ENCODE measurements at regions not wholly inside any gene's neighbourhood (a gene's known extent, or its start where the extent isn't known, plus 50 kb on each side); places are given as distances from the start of the nearest gene placed in this dataset.
"Not testable (repeated sequence)": the region's sequence is repeated elsewhere in the genome, so short reads cannot be mapped to it uniquely, and the experiment has no call there.

- DNase-seq (no peak), ATAC-seq (ENCODE audit: insufficient read depth, low FRiP score) (no peak)
- WGBS, 2 donors = 65 to 86% methylated on average over 1 of the region's 1 CpG
- H3K9me3 ChIP-seq (ENCODE audit: control insufficient read depth in 4 of 4, insufficient read depth in 3 of 4, low read length in 3 of 4) = no peaks in the 10 kb centered on the region
- H3K36me3 ChIP-seq (ENCODE audit: control insufficient read depth in 4 of 4, insufficient read depth in 4 of 4, low read length in 4 of 4) = no peaks in the 10 kb centered on the region
- no peaks in the 10 kb centered on the region for H3K4me1 ChIP-seq (ENCODE audit: control insufficient read depth in 5 of 5, insufficient read depth in 5 of 5, low read length in 5 of 5)
- H3K9ac ChIP-seq (ENCODE audit: insufficient read depth in 1 of 2, low read length in 2 of 2) = no peak overlapping the region
- no peak overlapping the region for H3K27ac ChIP-seq (ENCODE audit: low read depth in 1 of 2, low read length in 1 of 2)
- H3K27me3 ChIP-seq (ENCODE audit: control insufficient read depth in 3 of 3, insufficient read depth in 3 of 3, low read length in 2 of 3) = no peaks in the 10 kb centered on the region
- no peak overlapping the region for H3K4me3 ChIP-seq
- TF ChIP-seq CTCF (IDR thresholded peaks at IDR 0.05; ENCODE audit: control extremely low read depth, extremely low read depth) = no peak
Observed at GRCh38 chr2:160621748-160622147, 128.1 kb upstream of the RBMS1 start.

- peak; percentile 55 to 66 (median 64) for DNase-seq
- not testable (repeated sequence) for H3K27ac ChIP-seq (ENCODE audit: low read depth in 1 of 2, low read length in 1 of 2); H3K9ac ChIP-seq (ENCODE audit: insufficient read depth in 1 of 2, low read length in 2 of 2); H3K27me3 ChIP-seq (ENCODE audit: control insufficient read depth in 3 of 3, insufficient read depth in 3 of 3, low read length in 2 of 3); ATAC-seq (ENCODE audit: insufficient read depth, low FRiP score); H3K36me3 ChIP-seq (ENCODE audit: control insufficient read depth in 4 of 4, insufficient read depth in 4 of 4, low read length in 4 of 4); H3K9me3 ChIP-seq (ENCODE audit: control insufficient read depth in 4 of 4, insufficient read depth in 3 of 4, low read length in 3 of 4); H3K4me3 ChIP-seq
- 83 to 87% methylated on average over 13 of the region's 13 CpGs for WGBS, 2 donors
- peaks cover 0 to 31% (median 9%) of the 10 kb centered on the region in 5 donors for H3K4me1 ChIP-seq (ENCODE audit: control insufficient read depth in 5 of 5, insufficient read depth in 5 of 5, low read length in 5 of 5)
Observed at GRCh38 chr2:160628020-160628637, 134.5 kb upstream of the RBMS1 start.

- TF ChIP-seq CTCF (IDR thresholded peaks at IDR 0.05; ENCODE audit: control extremely low read depth, extremely low read depth) = no peak
- Histone ChIP-seq H3K4me3 (no peak overlapping the region), H3K27ac (ENCODE audit: low read depth in 1 of 2, low read length in 1 of 2) (no peak overlapping the region), H3K27me3 (ENCODE audit: control insufficient read depth in 3 of 3, insufficient read depth in 3 of 3, low read length in 2 of 3) (no peaks in the 10 kb centered on the region), H3K9me3 (ENCODE audit: control insufficient read depth in 4 of 4, insufficient read depth in 3 of 4, low read length in 3 of 4) (no peaks in the 10 kb centered on the region), H3K4me1 (ENCODE audit: control insufficient read depth in 5 of 5, insufficient read depth in 5 of 5, low read length in 5 of 5) (peaks cover 0 to 31% (median 9%) of the 10 kb centered on the region in 5 donors), H3K36me3 (ENCODE audit: control insufficient read depth in 4 of 4, insufficient read depth in 4 of 4, low read length in 4 of 4) (no peaks in the 10 kb centered on the region), H3K9ac (ENCODE audit: insufficient read depth in 1 of 2, low read length in 2 of 2) (no peak overlapping the region)
- no peak for DNase-seq
- no peak for ATAC-seq (ENCODE audit: insufficient read depth, low FRiP score)
- 83 to 84% methylated on average over 3 of the region's 3 CpGs for WGBS, 2 donors
Observed at GRCh38 chr2:160628811-160629210, 135.2 kb upstream of the RBMS1 start.

- no peak for TF ChIP-seq CTCF (IDR thresholded peaks at IDR 0.05; ENCODE audit: control extremely low read depth, extremely low read depth)
- H3K27me3 ChIP-seq (ENCODE audit: control insufficient read depth in 3 of 3, insufficient read depth in 3 of 3, low read length in 2 of 3) = no peaks in the 10 kb centered on the region
- peaks cover 0 to 48% (median 12%) of the 10 kb centered on the region in 5 donors for H3K4me1 ChIP-seq (ENCODE audit: control insufficient read depth in 5 of 5, insufficient read depth in 5 of 5, low read length in 5 of 5)
- H3K27ac ChIP-seq (ENCODE audit: low read depth in 1 of 2, low read length in 1 of 2) = no peak overlapping the region
- 77 to 89% methylated on average over 5 of the region's 5 CpGs for WGBS, 2 donors
- H3K9ac ChIP-seq (ENCODE audit: insufficient read depth in 1 of 2, low read length in 2 of 2) = no peak overlapping the region
- no peak for ATAC-seq (ENCODE audit: insufficient read depth, low FRiP score)
- H3K36me3 ChIP-seq (ENCODE audit: control insufficient read depth in 4 of 4, insufficient read depth in 4 of 4, low read length in 4 of 4) = no peaks in the 10 kb centered on the region
- peak; percentile 71 to 83 (median 82) for DNase-seq
- H3K9me3 ChIP-seq (ENCODE audit: control insufficient read depth in 4 of 4, insufficient read depth in 3 of 4, low read length in 3 of 4) = no peaks in the 10 kb centered on the region
- H3K4me3 ChIP-seq = no peak overlapping the region
Observed at GRCh38 chr2:160630801-160631590, 137.4 kb upstream of the RBMS1 start.
